ENCODE measurements at regions not wholly inside any gene's neighbourhood (a gene's known extent, or its start where the extent isn't known, plus 50 kb on each side); places are given as distances from the start of the nearest gene placed in this dataset.
A peak's percentile ranks its signal among the peaks of the same experiment; 100 is the strongest.

DNA sequence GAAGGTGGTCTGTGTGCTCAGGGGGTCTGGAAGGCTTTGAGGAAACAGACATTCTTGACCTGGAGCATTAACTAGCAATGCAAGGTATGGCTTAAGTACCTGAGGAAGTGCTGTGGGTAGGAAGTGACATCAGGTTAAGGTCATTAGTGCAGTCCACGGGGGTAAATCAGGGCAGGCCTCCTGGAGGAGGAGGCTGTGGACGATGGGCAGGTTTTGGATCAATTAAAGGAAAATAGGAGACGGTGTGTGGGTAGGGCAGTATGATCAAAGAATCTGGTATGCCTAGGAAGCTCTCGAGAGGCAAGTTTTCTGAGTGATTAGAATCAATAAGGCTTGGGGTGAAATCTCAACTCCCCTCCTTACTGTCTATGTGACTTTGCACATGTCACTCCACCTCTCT is 295.3 kb downstream of the AACS start:
- no peak for DNase-seq (ENCODE audit: low spot score)

DNA sequence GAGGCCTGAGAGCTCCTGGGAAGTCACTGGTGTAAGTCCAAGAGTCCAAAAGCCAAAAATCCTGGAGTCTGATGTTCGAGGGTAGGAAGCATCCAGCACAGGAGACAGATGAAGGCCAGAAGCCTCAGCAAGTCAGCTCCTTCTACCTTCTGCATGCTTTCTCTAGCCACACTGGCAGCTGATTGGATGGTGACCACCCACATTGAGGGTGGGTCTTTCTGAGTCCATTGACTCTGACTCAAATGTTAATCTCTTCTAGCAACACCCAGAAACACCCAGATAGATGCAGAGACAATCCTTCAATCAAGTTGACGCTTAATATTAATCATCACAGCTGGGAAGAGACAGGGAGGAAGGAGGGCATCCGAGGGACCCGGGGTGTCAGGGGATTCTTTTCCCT is 305.8 kb downstream of the AACS start:
- DNase-seq (ENCODE audit: low spot score) = no peak

- DNase-seq (ENCODE audit: low spot score) = no peak
These were observed 306.9 kb downstream of the AACS start for GRCh38 chr12:125372085-125372484.

- DNase-seq (ENCODE audit: low spot score) = no peak
These were observed 308.1 kb downstream of the AACS start for GRCh38 chr12:125373375-125373774.

- DNase-seq (ENCODE audit: low spot score) = no peak
These were observed 311.2 kb downstream of the AACS start for GRCh38 chr12:125376422-125376821.

DNA sequence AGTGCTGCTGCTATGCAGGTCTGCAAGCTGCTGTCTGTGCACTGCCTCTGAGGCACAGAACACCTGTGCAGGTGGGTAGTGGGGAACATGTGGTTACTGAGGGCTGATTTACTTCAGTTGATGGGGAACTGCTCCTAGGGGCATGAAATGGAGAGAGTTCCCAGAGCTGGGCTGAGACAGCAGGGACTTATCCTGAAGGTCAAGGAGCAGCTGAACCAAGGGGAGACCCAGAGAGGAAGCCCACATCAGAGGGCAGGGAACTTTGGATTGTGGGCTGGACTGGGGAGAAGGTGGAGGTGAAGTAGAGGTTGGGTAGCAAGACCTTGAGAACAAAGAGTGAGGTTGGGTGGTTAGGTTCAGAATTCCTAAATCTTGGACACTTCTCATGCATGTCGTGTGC is 311.9 kb downstream of the AACS start:
- no peak for DNase-seq (ENCODE audit: low spot score)

GRCh38 chr12:125381373-125381772 is 316.1 kb downstream of the AACS start:
- DNase-seq (ENCODE audit: low spot score) = no peak

- no peak for DNase-seq (ENCODE audit: low spot score)
These were observed 317.7 kb downstream of the AACS start for GRCh38 chr12:125382926-125383325.

DNA sequence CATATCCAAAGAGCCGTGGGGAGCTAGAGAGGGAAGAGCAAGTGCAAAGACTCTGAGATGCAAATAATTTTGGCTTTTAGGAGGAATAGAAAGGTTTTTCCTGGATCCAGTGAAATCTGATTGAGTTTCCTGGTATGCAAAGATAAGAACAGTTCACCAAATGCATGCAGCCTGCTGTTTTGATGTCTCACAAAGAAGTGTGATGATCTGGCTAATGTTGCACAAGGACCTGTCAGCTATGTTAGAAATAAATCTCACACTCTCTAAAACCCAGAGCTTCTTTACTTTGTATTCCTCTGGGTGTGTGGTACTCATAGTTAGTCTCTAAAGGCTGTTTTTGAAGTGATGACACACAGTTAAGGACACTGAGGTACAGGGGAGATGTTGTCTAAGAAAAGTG is 321.4 kb downstream of the AACS start:
- no peak for DNase-seq (ENCODE audit: low spot score)

- DNase-seq (ENCODE audit: low spot score) = no peak
These were observed 322.0 kb downstream of the AACS start for GRCh38 chr12:125387206-125387605.

DNA sequence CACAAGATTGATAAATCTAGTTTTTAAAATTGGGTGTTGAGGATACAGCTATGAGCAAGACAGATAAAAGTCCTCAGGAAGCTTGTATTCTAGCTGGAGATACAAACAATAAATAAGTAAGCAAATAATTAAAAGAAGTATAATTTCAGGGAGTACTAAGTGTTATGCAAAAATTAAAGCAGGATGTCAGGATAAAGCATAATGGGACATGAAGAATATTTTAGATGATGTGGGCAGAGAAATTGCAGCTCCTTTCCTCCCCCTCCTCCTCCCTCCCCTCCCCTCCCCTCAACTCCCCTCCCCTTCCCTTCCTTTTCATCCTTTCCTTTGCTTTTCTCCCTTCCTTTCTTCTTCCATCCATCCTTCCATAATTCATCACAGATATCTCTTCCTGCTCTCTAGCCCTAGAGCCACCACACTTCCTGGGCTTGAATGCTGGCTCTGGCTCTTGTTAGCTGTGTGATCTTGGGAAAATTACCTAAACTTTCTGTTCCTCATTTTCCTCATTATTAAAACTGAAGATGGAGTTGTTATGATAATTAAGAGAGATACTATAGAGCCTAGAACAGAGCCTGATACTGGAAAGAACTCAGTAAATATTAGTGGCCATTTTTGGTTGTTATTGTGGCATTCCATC is 323.9 kb downstream of the AACS start:
- DNase-seq (ENCODE audit: low spot score) = no peak

- no peak for DNase-seq (ENCODE audit: low spot score)
These were observed 328.3 kb downstream of the AACS start for GRCh38 chr12:125393569-125393968.

DNA sequence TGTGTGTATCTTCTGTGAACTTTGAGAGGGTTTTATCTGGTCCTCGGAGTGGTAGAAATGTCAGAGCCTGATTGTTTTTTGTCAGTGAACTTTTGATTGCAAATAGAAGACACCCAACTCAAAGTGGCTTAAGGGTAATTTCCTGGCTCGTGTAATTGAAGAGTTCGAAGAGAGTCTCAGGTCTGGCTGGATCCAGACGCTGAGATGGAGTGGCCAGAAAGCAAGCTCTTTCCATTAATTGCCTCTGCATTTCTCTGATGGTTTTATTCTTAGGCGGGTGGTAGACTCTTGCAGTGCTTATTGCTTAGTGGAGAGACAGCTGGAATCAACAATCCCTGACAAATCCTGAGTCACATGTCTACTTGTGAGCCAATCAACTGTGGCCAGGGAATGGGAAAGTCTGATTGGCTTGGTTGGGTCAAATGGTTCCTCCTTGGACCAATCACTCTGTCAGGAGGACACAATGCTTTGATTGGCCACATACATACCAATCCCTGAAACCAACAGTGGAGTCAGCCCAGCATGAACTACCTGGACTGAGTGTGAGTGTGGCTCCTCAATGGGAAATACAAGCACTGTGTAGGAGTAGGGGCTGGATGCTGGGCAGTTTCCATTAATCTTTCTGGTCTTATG is 330.5 kb downstream of the AACS start:
- no peak for DNase-seq (ENCODE audit: low spot score)

GRCh38 chr12:125399489-125399888 is 334.3 kb downstream of the AACS start:
- no peak for DNase-seq (ENCODE audit: low spot score)

DNA sequence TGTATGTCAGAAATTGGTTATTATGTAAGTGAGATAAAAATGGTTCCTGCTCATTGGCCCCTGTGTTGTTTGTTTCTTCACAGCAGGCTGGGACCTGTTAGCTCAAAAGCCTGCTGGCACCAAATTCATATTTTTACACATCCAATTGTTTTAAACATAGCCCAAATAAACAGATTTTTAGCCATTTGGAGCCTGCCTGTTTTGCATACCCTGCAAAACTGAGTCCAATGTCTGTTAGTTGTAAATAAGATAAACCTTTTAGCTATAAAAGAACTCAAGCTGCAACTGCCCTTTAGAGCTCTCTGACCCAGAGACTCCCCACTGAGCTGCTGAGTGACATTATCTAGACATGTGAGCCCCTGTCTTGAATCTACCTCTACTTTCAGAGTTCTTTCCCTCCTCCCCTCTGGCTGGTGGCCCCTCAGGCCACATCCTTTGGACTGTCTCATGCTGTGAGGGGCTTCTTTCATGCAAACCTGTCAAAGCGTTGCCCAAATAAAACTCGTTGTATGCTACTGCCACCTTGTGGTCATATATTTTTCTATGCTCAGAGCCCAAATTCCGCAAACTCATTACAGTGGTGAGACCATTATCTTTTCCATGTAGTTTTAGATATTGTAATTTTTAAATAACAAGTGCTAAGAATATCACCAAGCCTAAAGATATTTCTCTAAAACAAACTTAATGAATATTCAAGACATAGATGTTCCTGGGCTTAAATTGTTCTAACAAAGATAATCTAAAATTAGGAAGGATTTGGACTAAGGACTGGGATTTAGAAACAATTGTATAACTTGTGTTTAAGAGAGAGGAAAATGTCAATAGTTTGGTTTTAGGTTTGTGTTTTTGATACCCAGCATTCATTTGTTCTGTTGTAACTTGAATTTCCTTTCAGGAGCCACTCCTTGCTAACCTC is 337.9 kb downstream of the AACS start:
- DNase-seq (ENCODE audit: low spot score) = peak; percentile 51

- no peak for DNase-seq (ENCODE audit: low spot score)
These were observed 338.6 kb downstream of the AACS start for GRCh38 chr12:125403843-125404242.

DNA sequence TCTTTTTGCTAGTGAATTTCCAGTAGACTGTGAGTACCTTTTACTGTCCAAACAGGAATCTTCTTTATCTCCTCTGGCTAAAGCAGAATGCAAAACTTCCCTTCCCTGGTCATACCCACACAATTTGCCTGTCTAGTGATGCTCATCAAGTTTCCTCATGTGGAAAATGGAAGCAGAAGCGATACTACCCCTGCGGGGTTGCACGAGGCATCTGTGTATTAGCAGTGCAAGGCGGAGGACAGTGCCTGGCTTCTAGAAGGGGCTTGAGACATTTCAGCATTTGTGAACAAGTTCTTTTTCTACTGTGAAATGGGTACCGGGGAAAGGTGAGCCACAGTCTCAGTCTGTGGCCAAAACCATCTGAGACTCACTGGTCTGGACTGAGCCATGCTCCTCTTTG is 340.9 kb downstream of the AACS start:
- DNase-seq (ENCODE audit: low spot score) = no peak

DNA sequence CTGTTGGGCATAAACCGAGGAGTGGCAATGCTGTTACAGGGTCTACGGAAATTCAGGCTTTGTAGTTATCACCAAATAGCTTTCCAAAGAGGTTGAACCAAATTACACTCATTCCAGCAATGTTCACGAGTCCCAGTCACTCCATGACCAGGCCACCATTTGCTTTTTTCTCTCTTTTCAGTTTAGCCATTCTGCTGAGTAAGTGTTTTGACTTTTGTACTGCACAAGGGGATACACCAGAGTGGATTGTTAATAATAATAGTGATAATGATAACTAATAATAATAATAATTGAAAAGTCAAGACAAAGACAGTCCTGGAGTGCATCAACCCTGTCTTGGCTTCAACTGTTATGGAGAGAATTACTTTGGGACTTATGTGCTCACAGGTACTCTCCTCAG is 343.5 kb downstream of the AACS start:
- DNase-seq (ENCODE audit: low spot score) = no peak

GRCh38 chr12:125412506-125412905 is 347.3 kb downstream of the AACS start:
- DNase-seq (ENCODE audit: low spot score) = no peak

DNA sequence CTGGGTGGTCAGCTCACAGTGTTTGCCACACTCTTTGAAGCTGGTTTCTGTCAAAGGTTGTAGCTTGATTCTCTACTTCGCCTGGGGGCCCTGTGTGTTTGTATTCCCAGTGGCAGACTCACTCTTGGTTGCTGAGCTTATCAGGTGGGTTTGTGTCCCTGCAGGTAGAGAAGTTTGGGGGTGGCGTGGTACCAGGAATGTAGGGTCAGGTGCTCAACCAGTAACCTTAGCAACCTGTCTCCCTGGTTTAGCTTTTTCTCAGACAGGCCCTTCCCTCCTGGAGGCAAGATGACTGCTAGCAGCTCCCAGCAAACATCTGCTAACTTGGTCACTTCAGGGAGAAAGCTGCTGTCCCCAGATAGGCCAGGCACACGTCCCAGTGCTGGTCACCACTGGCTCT is 352.2 kb downstream of the AACS start:
- DNase-seq (ENCODE audit: low spot score) = no peak

DNA sequence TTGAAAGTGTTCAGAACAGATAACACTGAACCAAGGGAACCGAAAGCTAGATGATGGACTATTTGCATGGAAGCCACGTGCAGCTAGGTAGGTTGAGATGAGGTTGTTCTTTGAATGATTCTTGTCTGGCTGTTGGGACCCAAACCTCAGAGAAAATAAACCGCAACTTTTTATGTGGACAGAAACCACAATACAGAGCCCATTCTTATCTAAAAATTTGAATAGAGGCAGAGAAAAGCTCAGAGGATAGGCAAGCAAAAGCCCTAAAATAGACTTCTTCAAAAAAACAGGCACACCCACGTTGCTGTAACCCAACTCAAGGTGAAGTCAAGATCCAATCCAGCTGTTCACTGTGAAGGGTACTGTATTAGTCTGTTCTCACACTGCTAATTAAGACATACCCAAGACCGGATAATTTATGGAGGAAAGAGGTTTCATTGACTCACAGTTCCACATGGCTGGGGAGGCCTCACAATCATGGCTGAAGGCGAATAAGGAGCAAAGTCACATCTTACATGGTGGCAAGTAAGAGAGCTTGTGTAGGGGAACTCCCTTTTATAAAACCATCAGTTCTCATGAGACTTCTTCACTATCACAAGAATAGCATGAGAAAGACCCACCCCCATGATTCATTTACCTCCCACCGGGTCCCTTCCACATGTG is 353.8 kb downstream of the AACS start:
- DNase-seq (ENCODE audit: low spot score) = no peak

- DNase-seq (ENCODE audit: low spot score) = no peak
These were observed 359.7 kb downstream of the AACS start for GRCh38 chr12:125424909-125425308.

- DNase-seq (ENCODE audit: low spot score) = no peak
These were observed 366.3 kb downstream of the AACS start for GRCh38 chr12:125431516-125431915.
